ENCODE measurements at regions not wholly inside any gene's neighbourhood (a gene's known extent, or its start where the extent isn't known, plus 50 kb on each side); places are given as distances from the start of the nearest gene placed in this dataset.

GRCh38 chr4:14152834-14153519 lies 525.5 kb upstream of the BOD1L1 start:
- no peaks in the 10 kb centered on the region for H3K36me3 ChIP-seq
- H3K27me3 ChIP-seq (ENCODE audit: insufficient read depth, low read depth, severe bottlenecking) = no peaks in the 10 kb centered on the region
- TF ChIP-seq CTCF (IDR thresholded peaks at IDR 0.05; ENCODE audit: low read depth, low read length) = no peak
- H3K4me3 ChIP-seq (ENCODE audit: low read depth, low read length) = no peak overlapping the region
- no peak for DNase-seq
- no peaks in the 10 kb centered on the region for H3K9me3 ChIP-seq (ENCODE audit: severe bottlenecking)
- no peak overlapping the region for H3K27ac ChIP-seq

- Histone ChIP-seq H3K27me3 (ENCODE audit: insufficient read depth, low read depth, severe bottlenecking) (no peaks in the 10 kb centered on the region), H3K9me3 (ENCODE audit: severe bottlenecking) (no peaks in the 10 kb centered on the region), H3K27ac (no peak overlapping the region), H3K4me3 (ENCODE audit: low read depth, low read length) (no peak overlapping the region), H3K36me3 (no peaks in the 10 kb centered on the region)
- TF ChIP-seq CTCF (IDR thresholded peaks at IDR 0.05; ENCODE audit: low read depth, low read length) = no peak
- DNase-seq = no peak
Observed at GRCh38 chr4:14155803-14156202, 528.3 kb upstream of the BOD1L1 start.

GRCh38 chr4:14157262-14157661 lies 529.7 kb upstream of the BOD1L1 start:
- DNase-seq = no peak
- no peaks in the 10 kb centered on the region for H3K27me3 ChIP-seq (ENCODE audit: insufficient read depth, low read depth, severe bottlenecking)
- no peak overlapping the region for H3K4me3 ChIP-seq (ENCODE audit: low read depth, low read length)
- no peak overlapping the region for H3K27ac ChIP-seq
- TF ChIP-seq CTCF (IDR thresholded peaks at IDR 0.05; ENCODE audit: low read depth, low read length) = no peak
- H3K36me3 ChIP-seq = no peaks in the 10 kb centered on the region
- no peaks in the 10 kb centered on the region for H3K9me3 ChIP-seq (ENCODE audit: severe bottlenecking)

GRCh38 chr4:14165222-14165920 lies 537.8 kb upstream of the BOD1L1 start:
- no peak for TF ChIP-seq CTCF (IDR thresholded peaks at IDR 0.05; ENCODE audit: low read depth, low read length)
- Histone ChIP-seq H3K27me3 (ENCODE audit: insufficient read depth, low read depth, severe bottlenecking) (no peaks in the 10 kb centered on the region), H3K27ac (no peak overlapping the region), H3K9me3 (ENCODE audit: severe bottlenecking) (no peaks in the 10 kb centered on the region), H3K36me3 (no peaks in the 10 kb centered on the region), H3K4me3 (ENCODE audit: low read depth, low read length) (no peak overlapping the region)
- no peak for DNase-seq

- no peak overlapping the region for H3K27ac ChIP-seq
- no peak for TF ChIP-seq CTCF (IDR thresholded peaks at IDR 0.05; ENCODE audit: low read depth, low read length)
- H3K36me3 ChIP-seq = no peaks in the 10 kb centered on the region
- H3K4me3 ChIP-seq (ENCODE audit: low read depth, low read length) = no peak overlapping the region
- no peak for DNase-seq
- H3K9me3 ChIP-seq (ENCODE audit: severe bottlenecking) = no peaks in the 10 kb centered on the region
- no peaks in the 10 kb centered on the region for H3K27me3 ChIP-seq (ENCODE audit: insufficient read depth, low read depth, severe bottlenecking)
Observed at GRCh38 chr4:14167876-14168510, 540.5 kb upstream of the BOD1L1 start.
